ENCODE measurements at regions not wholly inside any gene's neighbourhood (a gene's known extent, or its start where the extent isn't known, plus 50 kb on each side); places are given as distances from the start of the nearest gene placed in this dataset.

GRCh38 chr6:2510316-2510715, 240.4 kb downstream of the MYLK4 start:
- no peak overlapping the region for H3K4me3 ChIP-seq (ENCODE audit: low read depth, low read length)
- in situ Hi-C loops (cut with HindIII; ENCODE audit: low sequenced_read_pairs): no loop called here
- DNase-seq (ENCODE audit: low read depth, low spot score): no peak
- no peak for TF ChIP-seq CTCF (IDR thresholded peaks at IDR 0.05; ENCODE audit: low read depth, low read length)

GRCh38 chr6:2509711-2510110, 241.0 kb downstream of the MYLK4 start:
- no peak for DNase-seq (ENCODE audit: low read depth, low spot score)
- in situ Hi-C loops (cut with HindIII; ENCODE audit: low sequenced_read_pairs): no loop called here
- H3K4me3 ChIP-seq (ENCODE audit: low read depth, low read length): no peak overlapping the region
- TF ChIP-seq CTCF (IDR thresholded peaks at IDR 0.05; ENCODE audit: low read depth, low read length): no peak

- H3K4me3 ChIP-seq (ENCODE audit: low read depth, low read length): no peak overlapping the region
- no peak for TF ChIP-seq CTCF (IDR thresholded peaks at IDR 0.05; ENCODE audit: low read depth, low read length)
- DNase-seq (ENCODE audit: low read depth, low spot score): no peak
- in situ Hi-C loops (cut with HindIII; ENCODE audit: low sequenced_read_pairs): no loop called here
Observed at GRCh38 chr6:2508071-2508470, 242.7 kb downstream of the MYLK4 start.

GRCh38 chr6:2507521-2508037, 243.1 kb downstream of the MYLK4 start:
- in situ Hi-C loops (cut with HindIII; ENCODE audit: low sequenced_read_pairs): no loop called here
- TF ChIP-seq CTCF (IDR thresholded peaks at IDR 0.05; ENCODE audit: low read depth, low read length): no peak
- H3K4me3 ChIP-seq (ENCODE audit: low read depth, low read length): no peak overlapping the region
- DNase-seq (ENCODE audit: low read depth, low spot score): no peak

GRCh38 chr6:2507016-2507415, 243.7 kb downstream of the MYLK4 start:
- in situ Hi-C loops (cut with HindIII; ENCODE audit: low sequenced_read_pairs): no loop called here
- no peak for DNase-seq (ENCODE audit: low read depth, low spot score)
- no peak for TF ChIP-seq CTCF (IDR thresholded peaks at IDR 0.05; ENCODE audit: low read depth, low read length)

GRCh38 chr6:2505624-2506023, 245.1 kb downstream of the MYLK4 start:
- DNase-seq (ENCODE audit: low read depth, low spot score): no peak
- peak; percentile 36 for TF ChIP-seq CTCF (IDR thresholded peaks at IDR 0.05; ENCODE audit: low read depth, low read length)
- in situ Hi-C loops (cut with HindIII; ENCODE audit: low sequenced_read_pairs): no loop called here
- no peak overlapping the region for H3K4me3 ChIP-seq (ENCODE audit: low read depth, low read length)

More at GRCh38 chr6:2507016-2507415, 243.7 kb downstream of the MYLK4 start:
- H3K4me3 ChIP-seq (ENCODE audit: low read depth, low read length): no peak overlapping the region
